Activated T-cell treated with anti-CD3 and anti-CD28 coated beads, Interleukin-2, amount 50 U/mL, for 72 hours (primary cell): ENCODE measurements at regions not wholly inside any gene's neighbourhood (a gene's known extent, or its start where the extent isn't known, plus 50 kb on each side); places are given as distances from the start of the nearest gene placed in this dataset.

Experiments used
- ATAC-seq, 2 donors: fragments of 150-1000 bp; cut with Tn5 transposase; replicated peaks in 1 of 2; 2 replicates each; pipeline ENCODE4 v1.10.0; 2021; ENCODE audit warnings: moderate library complexity in 2 of 2, mild to moderate bottlenecking in 1 of 2
- DNase-seq, 2 donors: peaks; one replicate each; pipeline ENCODE4 v3.0.0; 2021 to 2022; ENCODE audit warnings: mixed read lengths in 1 of 2
- H3K27ac Mint-ChIP-seq: one replicate; pipeline ENCODE4 v1.8.0; 2022; ENCODE audit warnings: mild to moderate bottlenecking, moderate library complexity, mixed read lengths
- H3K27me3 Mint-ChIP-seq: one replicate; pipeline ENCODE4 v1.8.0; 2022; ENCODE audit warnings: low read depth, mixed read lengths
- H3K36me3 Mint-ChIP-seq, 2 donors: one replicate each; pipeline ENCODE4 v1.8.0; 2022; ENCODE audit warnings: mixed read lengths in 2 of 2, mild to moderate bottlenecking in 1 of 2; ENCODE audit not compliant: insufficient read depth in 2 of 2
- H3K4me1 Mint-ChIP-seq: one replicate; pipeline ENCODE4 v1.8.0; 2022; ENCODE audit warnings: low read depth, mixed read lengths
- H3K4me3 Mint-ChIP-seq, 2 donors: one replicate each; pipeline ENCODE4 v1.8.0; 2022; ENCODE audit warnings: mild to moderate bottlenecking in 2 of 2, mixed read lengths in 2 of 2, moderate library complexity in 2 of 2
- H3K9me3 Mint-ChIP-seq, 2 donors: one replicate each; pipeline ENCODE4 v1.8.0; 2022; ENCODE audit warnings: mixed read lengths in 2 of 2

DNA sequence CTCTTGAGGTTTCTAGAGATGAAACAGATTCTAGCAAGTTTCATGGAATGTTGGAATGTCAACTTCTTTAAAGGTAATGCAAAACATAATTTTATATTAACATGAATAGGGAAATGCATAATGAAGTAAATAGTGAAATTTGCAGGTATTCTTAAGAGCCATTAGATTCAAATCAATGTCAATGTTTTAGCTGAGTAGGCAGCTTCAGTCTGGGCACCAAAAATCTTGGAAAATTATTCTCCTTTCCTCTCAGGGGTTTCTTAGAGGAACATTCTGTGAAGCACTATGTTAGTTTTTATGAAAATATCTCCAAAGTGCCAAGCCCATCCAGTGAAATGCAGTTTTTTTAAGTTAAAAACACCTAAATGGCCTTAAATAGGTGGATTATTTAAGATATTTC is 300.8 kb downstream of the PAX1 start:
- H3K4me1 Mint-ChIP-seq, result no peaks in the 10 kb centered on the region
- no peak overlapping the region for H3K27ac Mint-ChIP-seq
- no peak for ATAC-seq
- no peak overlapping the region for H3K4me3 Mint-ChIP-seq
- H3K36me3 Mint-ChIP-seq, result peaks cover 2 to 8% of the 10 kb centered on the region in 2 donors
- peaks cover 6% of the 10 kb centered on the region in 2 donors for H3K9me3 Mint-ChIP-seq
- no peaks in the 10 kb centered on the region for H3K27me3 Mint-ChIP-seq
- DNase-seq, result no peak

DNA sequence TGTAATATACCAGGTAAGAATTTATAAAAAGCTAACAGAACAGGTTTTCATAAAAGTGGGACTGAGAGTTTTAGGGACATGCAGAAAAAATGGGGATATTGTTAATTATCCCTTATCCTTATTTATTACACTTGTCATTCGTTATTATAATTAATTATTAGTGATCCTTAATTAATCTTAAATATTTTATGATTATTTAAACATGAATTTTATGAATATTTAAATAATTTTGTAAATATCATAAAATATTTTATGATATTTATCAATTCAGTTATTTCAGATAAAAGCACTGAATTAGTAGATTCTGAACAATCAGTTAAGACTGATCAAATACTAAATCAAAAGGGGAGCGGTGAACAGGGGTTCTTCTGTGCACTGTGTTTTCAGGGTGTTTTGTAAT is 300.1 kb downstream of the PAX1 start:
- Mint-ChIP-seq H3K36me3 (peaks cover 2 to 8% of the 10 kb centered on the region in 2 donors), H3K9me3 (peaks cover 4 to 5% of the 10 kb centered on the region in 2 donors), H3K4me1 (no peaks in the 10 kb centered on the region), H3K4me3 (no peak overlapping the region), H3K27me3 (no peaks in the 10 kb centered on the region), H3K27ac (no peak overlapping the region)
- DNase-seq (no peak), ATAC-seq (no peak)

DNA sequence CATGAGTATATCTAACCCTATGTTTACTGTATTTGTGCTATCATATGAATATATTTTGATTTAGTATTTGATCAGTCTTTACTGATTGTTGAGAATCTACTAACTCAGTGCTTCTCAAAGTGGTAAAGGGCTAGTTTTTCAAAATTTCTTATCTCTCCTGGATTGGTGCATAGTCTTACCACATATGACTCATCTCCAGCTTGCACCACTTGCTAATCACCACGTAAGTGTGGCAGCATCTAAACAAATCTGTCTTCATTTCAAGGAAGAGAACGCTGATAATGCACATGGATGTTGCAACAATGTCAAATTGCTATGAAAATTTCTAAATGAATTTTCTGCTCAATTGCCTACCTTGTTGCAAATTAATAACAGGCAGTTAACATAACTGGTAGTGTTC is 299.5 kb downstream of the PAX1 start:
- ATAC-seq, result no peak
- Mint-ChIP-seq H3K4me3 (no peak overlapping the region), H3K27me3 (no peaks in the 10 kb centered on the region), H3K9me3 (peaks cover 2 to 5% of the 10 kb centered on the region in 2 donors), H3K27ac (no peak overlapping the region), H3K4me1 (no peaks in the 10 kb centered on the region), H3K36me3 (peaks cover 2 to 8% of the 10 kb centered on the region in 2 donors)
- DNase-seq, result no peak

- Mint-ChIP-seq H3K4me3 (no peak overlapping the region), H3K27me3 (no peaks in the 10 kb centered on the region), H3K27ac (no peak overlapping the region), H3K4me1 (no peaks in the 10 kb centered on the region), H3K36me3 (peaks cover 2 to 4% of the 10 kb centered on the region in 2 donors), H3K9me3 (peaks cover 2 to 5% of the 10 kb centered on the region in 2 donors)
- ATAC-seq (no peak), DNase-seq (no peak)
Measured at GRCh38 chr20:22003680-22004079, 298.2 kb downstream of the PAX1 start.

- Mint-ChIP-seq H3K4me3 (no peak overlapping the region), H3K27me3 (no peaks in the 10 kb centered on the region), H3K4me1 (no peaks in the 10 kb centered on the region), H3K36me3 (no peaks in the 10 kb centered on the region), H3K27ac (no peak overlapping the region), H3K9me3 (peaks cover 2 to 4% of the 10 kb centered on the region in 2 donors)
- no peak for ATAC-seq
- no peak for DNase-seq
Measured at GRCh38 chr20:22001886-22002285, 296.4 kb downstream of the PAX1 start.

DNA sequence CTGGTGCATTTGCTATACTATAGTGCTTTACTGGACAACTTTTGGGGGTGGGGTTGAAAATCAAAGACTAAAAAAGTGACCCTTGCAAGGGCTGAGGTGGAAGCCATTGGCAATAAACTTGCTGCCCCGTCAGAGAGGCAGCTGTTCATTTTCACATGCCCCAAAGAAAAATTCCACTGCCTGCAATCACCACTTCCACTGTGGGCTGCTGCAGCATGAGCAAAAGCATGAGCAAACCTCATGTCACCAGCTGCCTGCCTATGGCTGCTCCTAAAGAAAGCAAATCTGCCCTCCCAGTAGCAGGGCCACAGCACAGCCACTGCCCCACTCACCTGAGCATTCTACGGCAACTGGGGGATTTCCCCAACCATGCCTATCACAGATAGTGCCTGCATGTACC is 290.0 kb downstream of the PAX1 start:
- Mint-ChIP-seq H3K27me3 (no peaks in the 10 kb centered on the region), H3K27ac (no peak overlapping the region), H3K36me3 (no peaks in the 10 kb centered on the region), H3K4me1 (no peaks in the 10 kb centered on the region), H3K4me3 (no peak overlapping the region), H3K9me3 (peaks cover 8 to 17% of the 10 kb centered on the region in 2 donors)
- ATAC-seq (no peak), DNase-seq (no peak)

- no peaks in the 10 kb centered on the region for H3K27me3 Mint-ChIP-seq
- no peak overlapping the region for H3K4me3 Mint-ChIP-seq
- no peak for ATAC-seq
- no peaks in the 10 kb centered on the region for H3K4me1 Mint-ChIP-seq
- H3K27ac Mint-ChIP-seq, result no peak overlapping the region
- DNase-seq, result no peak
- peaks cover 9 to 17% of the 10 kb centered on the region in 2 donors for H3K9me3 Mint-ChIP-seq
- H3K36me3 Mint-ChIP-seq, result no peaks in the 10 kb centered on the region
Measured at GRCh38 chr20:21994203-21994602, 288.7 kb downstream of the PAX1 start.

- Mint-ChIP-seq H3K4me3 (no peak overlapping the region), H3K4me1 (no peaks in the 10 kb centered on the region), H3K27me3 (no peaks in the 10 kb centered on the region), H3K36me3 (no peaks in the 10 kb centered on the region), H3K27ac (no peak overlapping the region), H3K9me3 (peaks cover 13 to 17% of the 10 kb centered on the region in 2 donors)
- ATAC-seq, result no peak
- no peak for DNase-seq
Measured at GRCh38 chr20:21982559-21982958, 277.1 kb downstream of the PAX1 start.

DNA sequence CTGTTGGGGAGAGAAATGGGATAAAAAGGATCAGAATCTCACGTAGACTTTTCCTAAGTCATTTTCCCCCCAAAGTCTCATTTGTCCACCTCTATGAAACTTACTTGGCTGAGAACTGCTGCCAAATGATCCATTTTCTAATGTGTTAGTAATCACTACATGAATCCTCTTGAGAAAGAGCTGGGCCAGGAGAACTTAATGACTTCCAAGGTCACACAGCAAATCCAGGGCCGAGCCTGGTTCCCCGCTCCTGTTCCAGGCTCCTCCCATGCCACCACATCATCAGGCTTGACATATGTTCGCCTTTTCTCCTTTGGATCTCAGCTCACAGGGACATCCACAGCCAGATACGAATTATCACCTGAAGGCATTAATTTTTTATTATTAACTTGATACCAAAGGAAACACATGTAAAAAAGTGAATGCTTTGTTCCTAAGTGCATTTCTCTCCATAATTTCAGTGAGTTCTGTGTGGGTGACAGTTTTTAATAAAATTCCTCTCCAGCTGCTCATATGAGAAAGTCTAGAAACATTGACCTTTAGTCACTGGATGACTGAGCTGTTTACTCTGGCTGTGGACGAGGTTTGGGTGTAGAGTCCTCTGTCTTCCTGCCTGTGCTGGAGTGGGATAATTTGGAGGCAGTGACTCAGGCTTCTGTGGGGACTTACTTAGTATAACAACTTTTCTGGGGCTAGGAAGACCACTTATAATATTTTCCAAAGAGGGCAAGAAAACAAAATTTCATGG is 276.3 kb downstream of the PAX1 start:
- H3K4me3 Mint-ChIP-seq, result no peak overlapping the region
- H3K9me3 Mint-ChIP-seq, result peaks cover 12 to 18% of the 10 kb centered on the region in 2 donors

GRCh38 chr20:21981179-21981578 is 275.7 kb downstream of the PAX1 start:
- peaks cover 14 to 15% of the 10 kb centered on the region in 2 donors for H3K9me3 Mint-ChIP-seq
- no peak overlapping the region for H3K27ac Mint-ChIP-seq
- H3K4me1 Mint-ChIP-seq, result no peaks in the 10 kb centered on the region
- DNase-seq (no peak), ATAC-seq (no peak)
- H3K4me3 Mint-ChIP-seq, result no peak overlapping the region
- no peaks in the 10 kb centered on the region for H3K27me3 Mint-ChIP-seq
- no peaks in the 10 kb centered on the region for H3K36me3 Mint-ChIP-seq

More for the DNA sequence above, 276.3 kb downstream of the PAX1 start:
- Mint-ChIP-seq H3K27me3 (no peaks in the 10 kb centered on the region), H3K27ac (no peak overlapping the region), H3K36me3 (no peaks in the 10 kb centered on the region), H3K4me1 (no peaks in the 10 kb centered on the region)
- DNase-seq, result no peak
- ATAC-seq, result no peak

DNA sequence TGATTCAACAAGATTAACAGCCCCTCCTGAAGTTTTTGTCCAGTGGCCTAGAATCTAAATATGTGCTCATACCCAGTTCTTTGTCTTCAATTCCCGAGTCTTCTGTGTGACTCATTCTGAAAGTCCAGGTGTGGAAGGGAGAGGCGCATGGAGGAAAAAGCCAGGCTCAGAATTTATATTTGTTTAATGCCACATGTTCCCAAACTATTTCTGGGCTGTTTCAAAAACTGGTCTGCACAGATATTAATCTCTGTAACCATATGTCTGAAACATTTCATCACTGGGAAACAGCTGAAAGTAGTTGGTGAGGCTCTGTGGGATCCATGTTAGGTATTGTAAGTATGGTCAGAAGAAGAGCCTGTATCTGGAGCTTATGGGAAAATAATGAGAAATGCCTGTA is 266.0 kb downstream of the PAX1 start:
- Mint-ChIP-seq H3K4me3 (no peak overlapping the region), H3K4me1 (no peaks in the 10 kb centered on the region), H3K36me3 (no peaks in the 10 kb centered on the region), H3K27me3 (no peaks in the 10 kb centered on the region), H3K27ac (no peak overlapping the region), H3K9me3 (peaks cover 2 to 11% of the 10 kb centered on the region in 2 donors)
- DNase-seq (no peak), ATAC-seq (no peak)

GRCh38 chr20:21968486-21968885 is 263.0 kb downstream of the PAX1 start:
- no peak for DNase-seq
- H3K36me3 Mint-ChIP-seq, result peaks cover 0 to under 1% of the 10 kb centered on the region in 2 donors
- ATAC-seq, result no peak
- no peaks in the 10 kb centered on the region for H3K4me1 Mint-ChIP-seq
- H3K4me3 Mint-ChIP-seq, result no peak overlapping the region
- H3K9me3 Mint-ChIP-seq, result peaks cover 2% of the 10 kb centered on the region in 2 donors
- no peak overlapping the region for H3K27ac Mint-ChIP-seq
- H3K27me3 Mint-ChIP-seq, result no peaks in the 10 kb centered on the region

GRCh38 chr20:21967481-21967880 is 262.0 kb downstream of the PAX1 start:
- ATAC-seq (no peak), DNase-seq (no peak)
- Mint-ChIP-seq H3K4me1 (no peaks in the 10 kb centered on the region), H3K27ac (no peak overlapping the region), H3K36me3 (peaks cover 0 to 4% of the 10 kb centered on the region in 2 donors), H3K27me3 (no peaks in the 10 kb centered on the region), H3K9me3 (peaks cover 0 to 2% of the 10 kb centered on the region in 2 donors), H3K4me3 (no peak overlapping the region)

- H3K36me3 Mint-ChIP-seq, result no peaks in the 10 kb centered on the region
- no peaks in the 10 kb centered on the region for H3K27me3 Mint-ChIP-seq
- no peak for DNase-seq
- H3K9me3 Mint-ChIP-seq, result peaks cover 3 to 5% of the 10 kb centered on the region in 2 donors
- no peak overlapping the region for H3K27ac Mint-ChIP-seq
- ATAC-seq, result no peak
- H3K4me1 Mint-ChIP-seq, result no peaks in the 10 kb centered on the region
- H3K4me3 Mint-ChIP-seq, result no peak overlapping the region
Measured at GRCh38 chr20:21956591-21956990, 251.1 kb downstream of the PAX1 start.
